HCT116 (cell line): ENCODE measurements at regions not wholly inside any gene's neighbourhood (a gene's known extent, or its start where the extent isn't known, plus 50 kb on each side); places are given as distances from the start of the nearest gene placed in this dataset.

Source experiments
- ATAC-seq: fragments of 200-7000 bp; cut with Tn5 transposase; 2 replicates; pipeline ENCODE4 v1.9.1; 2020; ENCODE audit warnings: mild to moderate bottlenecking, moderate library complexity
- BruUV-seq: library from RNA; stranded (reverse); fragments of 400-500 nt; replicated peaks from 2 replicates; lab custom pipeline; 2021; lab: Mats Ljungman, UMichigan
- CTCF ChIA-PET: fragments of 300-600 bp; sonication (Branson Sonifier 250); formaldehyde crosslinking; loops from one replicate; lab custom pipeline; 2021; ENCODE audit warnings: antibody characterized with exemption; lab: Charles Lee
- POLR2A ChIA-PET: fragments of 300-600, 350-600 bp; sonication (Branson Sonifier 250); formaldehyde crosslinking; loops from one replicate; lab custom pipeline; 2021; ENCODE audit warnings: antibody characterized with exemption; lab: Charles Lee
- RAD21 ChIA-PET, 2 experiments: fragments of 300-600 bp; sonication (Branson Sonifier 250); formaldehyde crosslinking; loops; one replicate each; lab custom pipeline; 2023; ENCODE audit warnings: low total read pairs in 2 of 2; ENCODE audit not compliant: uncharacterized antibody in 2 of 2, unreplicated experiment in 2 of 2, low non-redundant PET in 1 of 2; lab: Charles Lee
- DNase-seq: peaks from one replicate; pipeline ENCODE4 v3.0.0-alpha.2; 2010; ENCODE audit warnings: low read depth, low spot score
- H2AFZ ChIP-seq: fragments of 200-600 bp; shearing (Covaris generic), sonication (generic); 2 replicates; pipeline ENCODE4 v1.6.1; 2017; ENCODE audit warnings: low read depth, mixed run types, mixed read lengths, antibody characterized with exemption, low read length; ENCODE audit not compliant: poor library complexity, severe bottlenecking
- H3K27ac ChIP-seq: 2 replicates; pipeline ENCODE4 v1.5.1; 2012; ENCODE audit warnings: low read depth, low read length
- H3K27me3 ChIP-seq: fragments of 200-600 bp; sonication (generic); 2 replicates; pipeline ENCODE4 v1.6.1; 2016; ENCODE audit warnings: mixed run types, low read length, mixed read lengths; ENCODE audit not compliant: insufficient read depth
- H3K36me3 ChIP-seq, 2 experiments: fragments of 200-500 bp in 1 of 2; fragments of 200-600 bp in 1 of 2; sonication (Bioruptor generic) in 1 of 2; sonication (generic) in 1 of 2; 2 replicates each; pipeline versions ENCODE4 v1.5.1 to v1.6.1; 2014 to 2016; ENCODE audit warnings: low read length in 2 of 2, inconsistent platforms in 1 of 2, mixed read lengths in 1 of 2, mixed run types in 1 of 2; ENCODE audit not compliant: insufficient read depth in 2 of 2, control insufficient read depth in 1 of 2
- H3K4me1 ChIP-seq, 2 experiments: fragments of 200-600 bp in 1 of 2; sonication (generic) in 1 of 2; 2 replicates each; pipeline versions ENCODE4 v1.5.1 to v1.6.1; 2012 to 2017; ENCODE audit warnings: low read length in 2 of 2, inconsistent platforms in 1 of 2, mild to moderate bottlenecking in 1 of 2, mixed read lengths in 1 of 2, mixed run types in 1 of 2, moderate library complexity in 1 of 2; ENCODE audit not compliant: insufficient read depth in 2 of 2, control insufficient read depth in 1 of 2
- H3K4me2 ChIP-seq: fragments of 200-600 bp; sonication (generic); 2 replicates; pipeline ENCODE4 v1.6.1; 2017; ENCODE audit warnings: mixed run types, low read length, mixed read lengths
- H3K4me3 ChIP-seq, 2 experiments: fragments of 200-600 bp in 1 of 2; sonication (generic) in 1 of 2; replicated peaks in 1 of 2; 2 replicates each; pipeline ENCODE4 v1.5.1; 2011 to 2016; ENCODE audit warnings: low read length in 2 of 2, control low read depth in 1 of 2, low read depth in 1 of 2, mild to moderate bottlenecking in 1 of 2, mixed read lengths in 1 of 2, mixed run types in 1 of 2
- H3K79me2 ChIP-seq: fragments of 200-600 bp; sonication (generic); 2 replicates; pipeline ENCODE4 v1.6.1; 2017; ENCODE audit warnings: mild to moderate bottlenecking, mixed run types, low read length, moderate library complexity, mixed read lengths; ENCODE audit not compliant: insufficient read depth
- H3K9ac ChIP-seq: fragments of 200-600 bp; sonication (generic); 2 replicates; pipeline ENCODE4 v1.6.1; 2016; ENCODE audit warnings: low read length, mixed read lengths
- H3K9me2 ChIP-seq: fragments of 200-600 bp; sonication (generic), shearing (Covaris generic); 2 replicates; pipeline ENCODE4 v1.6.1; 2017; ENCODE audit warnings: mixed run types, mild to moderate bottlenecking, moderate library complexity; ENCODE audit not compliant: insufficient read depth
- H3K9me3 ChIP-seq, 2 experiments: fragments of 200-500 bp in 1 of 2; fragments of 200-600 bp in 1 of 2; sonication (Bioruptor generic) in 1 of 2; sonication (generic) in 1 of 2; 2 replicates each; pipeline ENCODE4 v1.6.1; 2014 to 2017; ENCODE audit warnings: low read length in 2 of 2, mixed read lengths in 2 of 2, inconsistent platforms in 1 of 2, low read depth in 1 of 2, mild to moderate bottlenecking in 1 of 2, mixed run types in 1 of 2, moderate library complexity in 1 of 2; ENCODE audit not compliant: control insufficient read depth in 1 of 2, insufficient read depth in 1 of 2
- H4K20me1 ChIP-seq: fragments of 200-600 bp; sonication (generic), shearing (Covaris generic); 2 replicates; pipeline ENCODE4 v1.6.1; 2017; ENCODE audit warnings: mixed run types, mild to moderate bottlenecking, moderate library complexity; ENCODE audit not compliant: insufficient read depth
- ATF3 ChIP-seq: IDR thresholded peaks from 2 replicates; pipeline ENCODE4 v1.6.1; 2012
- CEBPB ChIP-seq: IDR thresholded peaks from 2 replicates; pipeline ENCODE4 v1.6.1; 2012; ENCODE audit warnings: low read depth
- CTCF ChIP-seq, 3 experiments: fragments of 200-600 bp in 1 of 3; sonication (generic) in 1 of 3; IDR thresholded peaks in 2 of 3; conservative IDR thresholded peaks in 1 of 3; 2 replicates each; pipeline ENCODE4 v1.5.1; 2012 to 2017; ENCODE audit warnings: low read depth in 2 of 3, low read length in 2 of 3, antibody characterized with exemption in 1 of 3, borderline replicate concordance in 1 of 3, control low read depth in 1 of 3, mild to moderate bottlenecking in 1 of 3, mixed read lengths in 1 of 3, mixed run types in 1 of 3, moderate library complexity in 1 of 3; ENCODE audit not compliant: insufficient read depth in 1 of 3
- EGR1 ChIP-seq: IDR thresholded peaks from 2 replicates; pipeline ENCODE4 v1.6.1; 2012; ENCODE audit warnings: low read depth
- ELF1 ChIP-seq: IDR thresholded peaks from 2 replicates; pipeline ENCODE4 v1.6.1; 2012; ENCODE audit warnings: low read depth, borderline replicate concordance
- EZH2phosphoT487 ChIP-seq: fragments of 200-600 bp; IDR thresholded peaks from 2 replicates; pipeline ENCODE4 v1.6.1; 2018; ENCODE audit warnings: antibody characterized with exemption, borderline replicate concordance
- MAX ChIP-seq: IDR thresholded peaks from 2 replicates; pipeline ENCODE4 v1.6.1; 2012
- POLR2A ChIP-seq: IDR thresholded peaks from 2 replicates; pipeline ENCODE4 v1.7.0; 2011; ENCODE audit warnings: borderline replicate concordance; ENCODE audit not compliant: insufficient read depth, insufficient read length; ENCODE audit errors: extremely low read depth
- RAD21 ChIP-seq: IDR thresholded peaks from 2 replicates; pipeline ENCODE4 v1.6.1; 2012; ENCODE audit warnings: low read depth, mild to moderate bottlenecking
- REST ChIP-seq: IDR thresholded peaks from 2 replicates; pipeline ENCODE4 v1.6.1; 2012; ENCODE audit warnings: low read depth
- TCF7L2 ChIP-seq: IDR thresholded peaks from 2 replicates; pipeline ENCODE4 v1.7.0; 2011; ENCODE audit warnings: borderline replicate concordance, inconsistent platforms; ENCODE audit not compliant: insufficient read depth, insufficient read length; ENCODE audit errors: extremely low read depth
- ZBTB33 ChIP-seq: IDR thresholded peaks from 2 replicates; pipeline ENCODE4 v1.6.1; 2011; ENCODE audit warnings: mild to moderate bottlenecking, low read length, moderate library complexity; ENCODE audit not compliant: insufficient replicate concordance; ENCODE audit errors: extremely low read depth
- ZNF274 ChIP-seq: fragments of 200-500 bp; sonication (Bioruptor generic); IDR thresholded peaks from 2 replicates; pipeline ENCODE4 v1.6.1; 2014; ENCODE audit warnings: mild to moderate bottlenecking, low read depth, low read length, inconsistent platforms
- intact Hi-C: fragments of 100-400 bp; cut with micrococcal nuclease; formaldehyde crosslinking; loops from 2 replicates; pipeline ENCODE4 v1.10.0; 2022

GRCh38 chr4:14850455-14851097 lies 151.7 kb upstream of the CPEB2 start (continued):
- TF ChIP-seq REST (no peak), POLR2A (no peak), TCF7L2 (no peak), EGR1 (no peak)
- TF ChIP-seq, all 23 proteins: peak for 0

GRCh38 chr4:14853176-14853943 lies 148.9 kb upstream of the CPEB2 start:
- ChIA-PET RAD21 (no interaction called here), CTCF (no interaction called here), POLR2A (no interaction called here)
- ATAC-seq (no peak), DNase-seq (no peak)
- TF ChIP-seq MAX (no peak), EZH2phosphoT487 (no peak), ZNF274 (no peak), ZBTB33 (no peak), ATF3 (no peak), CEBPB (no peak), CTCF (IDR thresholded peaks at IDR 0.05 in 2 of 3, conservative IDR thresholded peaks at IDR 0.05 in 1 of 3; ENCODE audit: borderline replicate concordance in 1 of 3, insufficient read depth in 1 of 3, low read depth in 2 of 3, low read length in 2 of 3) (no peak), ELF1 (no peak), RAD21 (no peak)
- H3K27me3 ChIP-seq, result no peaks in the 10 kb centered on the region
- peaks cover 16 to 30% of the 10 kb centered on the region in 2 experiments for H3K4me1 ChIP-seq
- H3K79me2 ChIP-seq, result no peaks in the 10 kb centered on the region
- intact Hi-C loops, result no loop called here
- no peak overlapping the region for H3K9ac ChIP-seq
- H3K9me2 ChIP-seq, result no peaks in the 10 kb centered on the region
- BruUV-seq, result no TSS peak
- no peaks in the 10 kb centered on the region for H4K20me1 ChIP-seq
- no peak overlapping the region for H3K4me2 ChIP-seq
- H3K27ac ChIP-seq, result no peak overlapping the region
- no peak overlapping the region for H3K4me3 ChIP-seq
- no peak overlapping the region for H2AFZ ChIP-seq
- H3K36me3 ChIP-seq, result no peaks in the 10 kb centered on the region
- H3K9me3 ChIP-seq, result no peaks in the 10 kb centered on the region
